Thymus (tissue), 11 donors: ENCODE measurements at regions not wholly inside any gene's neighbourhood (a gene's known extent, or its start where the extent isn't known, plus 50 kb on each side); places are given as distances from the start of the nearest gene placed in this dataset.

Experiments
- DNase-seq, 9 donors: peaks; one replicate each; pipeline ENCODE4 v3.0.0-alpha.2; 2013; ENCODE audit warnings: low spot score in 9 of 9, low read depth in 6 of 9, missing footprints in 1 of 9
- H3K27ac ChIP-seq, 2 donors: one replicate each; pipeline ENCODE4 v1.5.1; 2013; ENCODE audit warnings: control low read depth in 1 of 2, low read depth in 1 of 2, low read length in 1 of 2, mild to moderate bottlenecking in 1 of 2, moderate library complexity in 1 of 2
- H3K27me3 ChIP-seq, 2 donors: one replicate each; pipeline ENCODE4 v1.5.1; 2013; ENCODE audit warnings: low read length in 1 of 2; ENCODE audit not compliant: control insufficient read depth in 2 of 2, insufficient read depth in 1 of 2
- H3K36me3 ChIP-seq, 2 donors: one replicate each; pipeline ENCODE4 v1.5.1; 2013; ENCODE audit warnings: low read length in 1 of 2, mild to moderate bottlenecking in 1 of 2, moderate library complexity in 1 of 2; ENCODE audit not compliant: control insufficient read depth in 2 of 2, insufficient read depth in 2 of 2
- H3K4me1 ChIP-seq, 2 donors: one replicate each; pipeline ENCODE4 v1.5.1; 2013; ENCODE audit warnings: low read length in 2 of 2; ENCODE audit not compliant: control insufficient read depth in 2 of 2, insufficient read depth in 2 of 2
- H3K4me3 ChIP-seq, 2 donors: one replicate each; pipeline ENCODE4 v1.5.1; 2013; ENCODE audit warnings: low read length in 2 of 2, control low read depth in 1 of 2, mild to moderate bottlenecking in 1 of 2
- H3K9me3 ChIP-seq, 2 donors: one replicate each; pipeline ENCODE4 v1.5.1; 2013; ENCODE audit warnings: low read length in 1 of 2, mild to moderate bottlenecking in 1 of 2; ENCODE audit not compliant: control insufficient read depth in 2 of 2, insufficient read depth in 1 of 2
- WGBS: extraction: QIAGEN DNeasy Blood & Tissue Kit; methylation state at CpG from one replicate; pipeline ENCODE4 v1.1.7; 2013; 5-methylcytosine and 5-hydroxymethylcytosine counted together
- donor health status: healthy.

DNA sequence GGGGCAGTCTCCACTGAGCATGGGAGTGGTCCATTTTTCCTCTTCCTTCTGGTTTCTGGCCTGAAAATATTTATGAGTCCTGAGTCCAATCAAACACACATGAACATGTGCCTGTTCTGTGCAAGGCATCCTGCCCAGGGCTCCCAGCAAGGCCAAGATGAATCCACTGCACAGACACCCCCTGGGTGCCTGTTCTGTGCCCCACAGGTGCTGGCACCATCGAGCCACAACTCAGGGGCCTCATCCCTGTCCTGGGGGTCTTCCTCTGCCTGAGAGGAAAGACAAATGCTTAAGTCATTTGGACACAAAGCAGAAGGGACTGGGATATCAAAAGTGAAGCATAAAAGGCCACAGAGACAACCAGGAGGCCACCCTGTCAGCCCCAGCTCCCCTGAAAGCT, 87.4 kb upstream of the IQSEC1 start:
- 67% methylated on average over 1 of the region's 1 CpG for WGBS

DNA sequence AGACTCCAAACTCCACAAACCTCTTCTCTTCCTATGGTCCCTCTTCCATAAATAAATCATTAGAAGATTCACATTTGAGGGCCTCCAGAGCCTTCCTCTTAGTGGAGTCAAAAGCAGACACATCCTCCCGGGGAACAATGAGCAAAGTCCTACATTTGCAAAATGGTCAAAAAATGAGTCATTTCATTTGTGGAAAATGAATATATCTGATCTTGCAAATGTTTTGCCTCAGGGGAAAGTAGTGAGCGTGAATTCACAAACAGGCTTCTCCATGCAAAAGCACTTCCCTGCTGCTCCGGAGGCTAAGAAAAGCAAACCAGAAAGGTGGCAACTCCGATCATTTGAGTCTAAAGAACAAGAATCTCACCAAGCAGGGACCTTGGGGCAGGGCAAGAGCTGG, 86.7 kb upstream of the IQSEC1 start:
- Histone ChIP-seq H3K36me3 (no peaks in the 10 kb centered on the region), H3K4me1 (no peaks in the 10 kb centered on the region), H3K27me3 (no peaks in the 10 kb centered on the region), H3K27ac (no peak overlapping the region), H3K9me3 (no peaks in the 10 kb centered on the region), H3K4me3 (no peak overlapping the region)
- 96% methylated on average over 4 of the region's 4 CpGs for WGBS
- no peak for DNase-seq

More for the DNA sequence above, 87.4 kb upstream of the IQSEC1 start:
- H3K27ac ChIP-seq, result no peak overlapping the region
- H3K4me3 ChIP-seq, result no peak overlapping the region
- DNase-seq, result no peak
- no peaks in the 10 kb centered on the region for H3K27me3 ChIP-seq
- no peaks in the 10 kb centered on the region for H3K4me1 ChIP-seq
- no peaks in the 10 kb centered on the region for H3K36me3 ChIP-seq
- no peaks in the 10 kb centered on the region for H3K9me3 ChIP-seq

DNA sequence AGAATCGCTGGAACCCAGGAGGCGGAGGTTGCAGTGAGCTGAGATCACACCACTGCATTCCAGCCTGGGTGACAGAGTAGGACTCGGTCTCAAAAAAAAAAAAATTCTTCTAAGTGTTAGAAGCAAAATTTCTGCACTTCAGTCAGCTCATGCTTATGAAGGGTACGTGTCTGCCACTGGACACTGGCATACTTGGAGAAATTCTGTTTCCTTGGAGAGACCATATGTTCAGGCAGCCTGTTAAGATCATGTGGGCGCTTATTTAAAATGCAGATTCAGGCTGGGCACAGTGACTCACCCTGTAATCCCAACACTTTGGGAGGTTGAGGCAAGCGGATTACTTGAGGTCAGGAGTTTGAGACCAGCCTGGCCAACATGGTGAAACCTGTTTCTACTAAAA, 85.6 kb upstream of the IQSEC1 start:
- Histone ChIP-seq H3K27ac (no peak overlapping the region), H3K36me3 (no peaks in the 10 kb centered on the region), H3K27me3 (no peaks in the 10 kb centered on the region), H3K4me3 (no peak overlapping the region), H3K9me3 (no peaks in the 10 kb centered on the region), H3K4me1 (no peaks in the 10 kb centered on the region)
- DNase-seq, result no peak
- WGBS, result 96% methylated on average over 6 of the region's 6 CpGs

DNA sequence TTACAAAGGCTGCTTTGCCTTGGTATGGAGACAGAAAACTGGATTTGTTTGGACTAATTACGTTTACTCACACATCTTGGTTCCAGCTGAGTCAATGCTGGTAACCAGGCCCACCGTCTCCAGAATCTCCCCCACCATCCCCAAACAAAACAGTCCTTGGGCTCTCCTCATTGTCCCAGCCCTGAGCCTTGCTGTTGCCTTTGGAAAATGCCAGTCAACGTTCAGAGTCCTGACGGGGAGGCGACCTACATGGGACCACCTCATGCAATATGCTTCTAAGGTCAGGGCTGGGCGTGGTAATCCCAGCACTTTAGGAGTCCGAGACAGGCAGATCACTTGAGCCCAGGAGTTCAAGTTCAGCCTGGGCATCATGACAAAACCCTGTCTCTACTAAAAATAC, 85.2 kb upstream of the IQSEC1 start:
- no peak for DNase-seq
- H3K4me3 ChIP-seq, result no peak overlapping the region
- WGBS, result 91% methylated on average over 7 of the region's 7 CpGs
- no peaks in the 10 kb centered on the region for H3K9me3 ChIP-seq
- H3K36me3 ChIP-seq, result no peaks in the 10 kb centered on the region
- no peaks in the 10 kb centered on the region for H3K27me3 ChIP-seq
- H3K27ac ChIP-seq, result no peak overlapping the region
- H3K4me1 ChIP-seq, result no peaks in the 10 kb centered on the region

DNA sequence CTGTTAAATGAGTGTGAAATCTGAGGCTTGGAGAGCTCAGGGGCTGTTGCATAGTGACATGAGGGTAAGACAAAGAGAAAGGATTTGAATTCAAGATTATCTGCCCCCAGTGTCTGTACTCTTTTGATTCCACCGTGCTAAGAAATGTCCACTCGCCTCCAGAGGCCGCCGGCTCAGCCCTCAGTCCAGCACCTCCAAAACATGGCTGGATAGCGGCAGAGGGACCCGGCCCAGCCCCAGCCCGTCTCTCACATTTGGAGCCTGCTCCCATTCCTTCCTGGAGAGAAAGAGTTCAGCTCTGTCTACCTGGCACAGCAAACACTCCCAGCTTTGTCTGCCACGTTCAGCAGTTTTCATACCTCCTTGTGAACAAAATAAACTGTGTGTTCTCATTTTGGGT, 84.8 kb upstream of the IQSEC1 start:
- H3K27me3 ChIP-seq, result no peaks in the 10 kb centered on the region
- 93% methylated on average over 8 of the region's 8 CpGs for WGBS
- H3K9me3 ChIP-seq, result no peaks in the 10 kb centered on the region
- H3K36me3 ChIP-seq, result no peaks in the 10 kb centered on the region
- no peak overlapping the region for H3K4me3 ChIP-seq
- H3K4me1 ChIP-seq, result no peaks in the 10 kb centered on the region
- H3K27ac ChIP-seq, result no peak overlapping the region
- no peak for DNase-seq

DNA sequence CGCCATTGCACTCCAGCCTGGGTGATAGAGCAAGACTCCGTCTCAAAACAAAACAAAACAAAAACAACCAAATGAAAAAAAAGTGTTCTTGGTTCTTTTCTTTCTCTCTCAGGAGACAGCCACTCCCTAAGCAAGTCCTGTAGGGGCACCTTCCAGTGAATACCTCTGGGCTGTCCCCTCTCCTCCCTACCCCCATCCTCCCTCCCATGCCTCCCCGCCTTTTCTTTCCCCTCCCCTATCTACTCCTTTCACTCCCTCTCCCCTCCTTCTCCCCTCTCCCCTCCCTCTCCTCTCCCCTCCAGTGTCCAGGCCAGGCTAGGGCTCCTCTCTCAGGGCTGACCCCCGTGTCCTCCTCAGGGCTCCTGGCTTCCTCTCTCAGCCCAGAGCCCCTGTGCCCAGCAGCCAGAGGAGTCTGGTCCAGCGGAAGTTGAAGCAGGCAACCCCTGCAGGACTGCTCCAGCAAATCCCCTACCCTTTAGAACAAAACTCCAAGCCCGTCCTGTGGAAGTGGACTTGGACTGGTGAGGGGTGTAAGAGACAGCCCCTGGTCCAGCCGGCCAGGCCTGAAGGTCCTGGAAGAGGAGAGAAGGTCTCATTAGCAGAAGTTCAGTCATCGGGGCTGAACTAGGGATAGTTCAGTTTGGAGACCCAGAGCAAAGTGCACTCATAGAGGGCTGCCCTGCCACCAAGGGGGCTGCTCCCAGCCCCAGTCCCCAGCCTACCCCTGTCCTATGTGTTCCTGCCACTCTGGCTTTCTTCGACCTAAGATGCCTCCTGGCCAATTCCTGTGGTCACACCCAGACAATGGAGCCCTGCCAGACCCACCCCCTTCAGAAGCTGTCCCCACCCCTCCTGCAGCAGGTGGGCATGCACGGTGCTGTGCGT, 79.8 kb upstream of the IQSEC1 start:
- Histone ChIP-seq H3K36me3 (no peaks in the 10 kb centered on the region), H3K27me3 (no peaks in the 10 kb centered on the region), H3K4me1 (no peaks in the 10 kb centered on the region), H3K9me3 (no peaks in the 10 kb centered on the region), H3K27ac (no peak overlapping the region), H3K4me3 (no peak overlapping the region)
- WGBS, result 88% methylated on average over 11 of the region's 11 CpGs
- no peak for DNase-seq

DNA sequence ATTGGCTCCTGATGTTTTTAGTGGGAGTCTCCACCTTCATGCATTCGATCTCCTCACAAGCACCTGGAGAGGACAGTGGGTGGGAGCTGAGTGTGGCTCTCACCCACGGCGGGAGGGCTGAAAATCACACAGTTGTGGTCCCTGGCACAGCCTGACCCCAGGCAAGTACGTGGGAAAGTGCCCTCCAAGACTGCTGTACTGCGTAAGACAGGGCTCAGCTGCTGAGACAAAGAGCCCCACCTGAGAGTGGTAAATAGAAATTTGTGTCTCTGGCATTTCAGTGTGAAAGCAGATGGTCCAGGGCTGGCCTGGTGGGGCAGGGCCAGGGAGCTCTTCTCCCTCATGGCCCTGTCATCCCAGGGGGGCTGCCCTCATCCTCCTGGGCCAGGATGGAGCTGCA, 77.4 kb upstream of the IQSEC1 start:
- DNase-seq, result no peak
- Histone ChIP-seq H3K4me1 (no peaks in the 10 kb centered on the region), H3K27ac (no peak overlapping the region), H3K27me3 (no peaks in the 10 kb centered on the region), H3K4me3 (no peak overlapping the region), H3K36me3 (no peaks in the 10 kb centered on the region), H3K9me3 (no peaks in the 10 kb centered on the region)
- WGBS, result 95% methylated on average over 5 of the region's 5 CpGs

DNA sequence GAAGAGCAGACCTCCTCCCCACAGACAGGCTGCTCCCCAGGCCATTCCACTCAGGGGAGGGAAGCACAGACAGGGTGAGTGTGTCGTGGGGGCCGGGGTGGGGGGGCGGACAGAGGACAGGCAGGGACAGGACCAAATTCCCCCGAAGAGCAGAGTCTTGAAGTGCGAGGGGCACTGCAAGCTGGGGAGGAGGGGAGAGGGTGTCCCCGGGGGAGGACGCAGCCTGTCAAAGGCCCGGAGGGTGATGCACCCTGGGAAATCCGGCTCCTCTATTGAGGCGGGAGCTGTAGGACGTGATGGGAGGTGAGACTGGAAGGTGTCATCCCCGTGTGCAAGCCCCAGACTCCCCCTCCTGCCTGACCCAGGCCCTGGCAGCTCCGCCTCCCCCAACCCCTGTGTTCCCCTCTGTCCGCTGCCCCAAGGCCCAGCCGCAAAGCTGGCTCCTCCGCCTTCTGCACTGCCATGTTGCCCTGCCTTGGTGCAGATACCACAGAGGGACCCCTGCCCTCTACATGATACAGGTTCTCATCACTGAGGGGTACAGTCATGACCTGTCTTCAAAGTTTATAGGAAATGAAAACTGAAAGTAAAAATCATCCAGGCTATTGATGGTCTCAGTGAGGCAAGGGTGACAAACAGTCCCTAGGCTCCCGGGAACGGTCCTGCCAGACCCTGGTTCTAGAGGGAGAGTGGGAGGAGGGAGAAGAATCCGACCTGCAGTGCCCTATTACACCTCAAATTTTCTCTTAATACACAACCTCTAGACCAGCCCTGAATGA, 76.3 kb upstream of the IQSEC1 start:
- Histone ChIP-seq H3K4me3 (no peak overlapping the region), H3K36me3 (no peaks in the 10 kb centered on the region), H3K4me1 (no peaks in the 10 kb centered on the region), H3K27me3 (no peaks in the 10 kb centered on the region), H3K27ac (no peak overlapping the region), H3K9me3 (no peaks in the 10 kb centered on the region)
- WGBS, result 82% methylated on average over 19 of the region's 19 CpGs
- DNase-seq, result no peak

DNA sequence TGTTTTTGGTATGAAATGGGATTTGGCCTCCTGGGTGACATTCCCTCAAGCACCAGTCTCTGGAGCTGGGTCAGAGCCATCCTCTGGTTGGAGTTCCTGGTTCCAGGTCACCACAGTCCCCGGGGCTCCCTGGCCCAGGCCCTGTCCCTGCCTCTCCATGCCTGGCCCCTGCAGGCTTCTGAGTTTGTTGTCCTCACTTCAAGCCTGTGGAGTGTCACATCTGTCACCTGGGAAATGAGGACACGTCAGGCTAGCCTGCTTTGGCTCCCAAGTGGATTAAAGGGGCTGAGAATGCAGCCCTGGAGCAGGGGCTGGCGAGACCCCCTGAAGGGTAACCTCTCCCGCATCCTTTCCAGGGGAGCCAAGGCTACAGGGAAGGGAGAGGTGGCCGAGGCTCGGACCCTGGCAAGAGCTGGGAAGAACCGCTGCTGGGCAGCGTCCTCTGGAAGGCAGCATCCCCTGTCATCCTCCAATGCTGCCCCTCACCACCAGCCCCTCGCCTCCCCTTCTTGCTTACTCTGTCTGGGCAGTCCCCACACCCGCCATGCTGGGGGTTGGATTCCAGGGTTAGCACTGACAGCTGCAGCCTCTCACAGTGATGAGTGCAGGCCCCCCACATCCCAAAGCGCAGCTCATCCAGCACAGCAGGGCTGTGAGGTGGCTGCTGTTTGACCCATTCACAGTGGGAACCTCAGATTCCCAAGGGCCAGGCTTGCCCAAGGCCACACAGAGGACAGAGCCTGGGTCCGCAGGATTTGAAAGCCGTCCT, 75.5 kb upstream of the IQSEC1 start:
- 93% methylated on average over 13 of the region's 13 CpGs for WGBS
- no peak overlapping the region for H3K4me3 ChIP-seq
- no peak overlapping the region for H3K27ac ChIP-seq
- no peaks in the 10 kb centered on the region for H3K27me3 ChIP-seq
- no peaks in the 10 kb centered on the region for H3K36me3 ChIP-seq
- H3K9me3 ChIP-seq, result no peaks in the 10 kb centered on the region
- DNase-seq, result no peak
- H3K4me1 ChIP-seq, result no peaks in the 10 kb centered on the region
